Putamen (tissue), 1 donor: ENCODE measurements at regions not wholly inside any gene's neighbourhood (a gene's known extent, or its start where the extent isn't known, plus 50 kb on each side); places are given as distances from the start of the nearest gene placed in this dataset.
"Not testable (repeated sequence)": the region's sequence is repeated elsewhere in the genome, so short reads cannot be mapped to it uniquely, and the experiment has no call there.

Experiments used
- DNase-seq: peaks from one replicate; pipeline ENCODE4 v3.0.0-alpha.2; 2016; ENCODE audit warnings: low spot score

DNA sequence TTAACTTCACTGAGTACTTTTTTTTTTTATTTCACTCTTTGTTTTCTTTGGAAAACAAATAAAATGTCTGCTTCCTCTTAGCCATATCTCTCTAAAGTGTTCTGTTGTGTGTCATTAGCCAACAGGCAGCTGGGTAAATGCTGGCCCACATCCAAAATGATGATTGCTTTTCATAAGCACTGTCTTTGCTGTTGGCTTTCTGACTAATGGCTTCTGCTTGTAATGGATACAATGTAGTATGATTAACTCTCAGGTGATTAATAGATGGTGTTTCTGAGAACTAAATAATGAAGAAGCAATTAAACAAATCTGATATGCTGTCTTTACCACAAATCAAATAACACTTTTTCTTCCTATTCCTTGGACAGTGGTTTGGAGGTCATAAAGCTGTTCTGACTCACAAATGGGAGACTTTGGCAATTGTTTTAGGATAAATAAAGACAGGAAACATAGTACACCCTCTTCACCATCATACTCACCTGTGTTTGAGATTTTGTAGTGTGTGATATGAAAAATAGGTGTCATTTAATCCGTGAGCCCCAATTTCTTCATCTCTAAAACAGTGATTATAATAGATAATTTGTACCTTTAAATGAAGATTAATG is 888.4 kb downstream of the TSN start:
- DNase-seq = no peak

- no peak for DNase-seq
Measured at GRCh38 chr2:122651236-122651635, 895.8 kb downstream of the TSN start.

- no peak for DNase-seq
Measured at GRCh38 chr2:122651780-122652179, 896.3 kb downstream of the TSN start.

GRCh38 chr2:122652670-122653069 is 897.2 kb downstream of the TSN start:
- DNase-seq = no peak

DNA sequence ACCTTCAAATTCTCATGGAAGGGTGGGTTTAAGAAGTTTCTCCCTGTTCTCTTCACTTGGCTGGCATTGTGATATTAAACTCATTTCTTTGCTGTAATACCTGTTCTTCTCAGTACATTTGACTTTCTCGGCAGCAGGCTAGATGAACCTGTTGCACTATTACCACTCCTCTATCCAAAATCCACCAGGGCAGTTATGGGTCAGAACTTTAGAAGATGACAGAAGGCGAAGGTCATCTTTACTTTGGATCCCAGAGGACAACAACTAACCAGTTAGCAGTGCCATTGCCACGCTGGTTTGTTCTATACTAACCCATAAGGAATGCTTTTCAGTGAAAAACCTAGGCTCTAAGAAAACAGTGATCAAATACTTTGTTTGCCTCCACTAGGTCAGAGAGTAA is 901.0 kb downstream of the TSN start:
- no peak for DNase-seq

DNA sequence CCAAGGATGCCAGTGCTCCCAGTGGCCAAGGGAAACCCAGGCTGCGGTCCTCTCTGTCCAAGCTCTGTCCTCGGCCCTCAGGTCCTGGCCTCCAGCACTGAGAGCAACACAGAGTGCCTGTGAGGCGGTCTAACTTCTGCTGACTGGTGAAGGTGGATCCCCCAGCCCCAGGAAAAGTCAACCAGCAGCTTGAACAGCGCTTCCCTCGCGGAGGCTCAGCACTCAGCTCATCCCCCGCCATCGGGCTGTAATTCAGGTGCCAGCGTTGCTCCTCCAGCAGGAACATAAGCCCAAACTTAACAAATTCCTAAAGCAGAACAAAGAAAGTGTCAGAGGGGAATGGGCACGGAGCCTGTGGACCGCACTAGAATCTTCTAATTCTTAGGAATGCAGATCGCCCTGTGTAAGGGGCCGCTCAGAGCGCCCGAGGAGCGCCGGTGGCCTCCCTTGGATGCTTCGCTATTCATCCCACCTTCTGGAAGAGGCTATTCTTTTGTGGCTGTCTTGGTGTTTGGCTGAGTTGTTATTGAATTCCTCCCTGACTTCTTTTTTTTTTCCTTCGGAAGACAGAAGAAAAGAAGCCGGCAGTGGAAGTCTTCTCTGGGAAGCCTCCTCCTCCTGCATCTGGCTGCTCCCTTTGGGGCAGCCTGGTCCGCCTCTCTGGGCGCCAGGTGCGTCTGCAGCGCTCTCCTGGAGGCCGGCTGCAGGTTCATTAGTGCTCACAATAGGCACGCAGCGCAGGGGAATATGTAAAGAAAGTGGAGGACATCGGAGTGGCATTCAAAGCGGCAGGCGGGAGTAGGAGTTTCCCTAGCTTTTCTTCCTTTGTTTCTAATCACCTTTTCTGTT is 905.6 kb downstream of the TSN start:
- no peak for DNase-seq

DNA sequence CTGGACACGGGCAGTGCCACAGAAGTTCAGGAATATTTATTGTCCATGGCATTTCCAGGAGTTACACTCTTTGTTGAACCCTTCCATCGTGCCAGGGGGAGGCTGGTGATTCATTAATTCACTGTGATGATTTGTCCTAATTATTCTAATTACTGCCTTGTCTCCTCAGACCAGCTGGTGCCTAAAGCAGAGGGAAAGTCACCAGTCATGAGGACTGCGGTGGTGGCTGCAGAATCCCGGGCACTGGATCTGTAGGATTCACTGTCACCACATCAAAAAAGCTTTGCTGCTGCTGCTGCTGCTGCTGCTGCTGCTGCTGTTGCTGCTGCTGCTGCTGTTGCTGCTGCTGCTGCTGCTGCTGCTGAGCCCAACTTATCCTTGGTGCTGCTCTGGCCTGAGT is 908.2 kb downstream of the TSN start:
- DNase-seq = no peak

GRCh38 chr2:122669627-122670026 is 914.2 kb downstream of the TSN start:
- no peak for DNase-seq

DNA sequence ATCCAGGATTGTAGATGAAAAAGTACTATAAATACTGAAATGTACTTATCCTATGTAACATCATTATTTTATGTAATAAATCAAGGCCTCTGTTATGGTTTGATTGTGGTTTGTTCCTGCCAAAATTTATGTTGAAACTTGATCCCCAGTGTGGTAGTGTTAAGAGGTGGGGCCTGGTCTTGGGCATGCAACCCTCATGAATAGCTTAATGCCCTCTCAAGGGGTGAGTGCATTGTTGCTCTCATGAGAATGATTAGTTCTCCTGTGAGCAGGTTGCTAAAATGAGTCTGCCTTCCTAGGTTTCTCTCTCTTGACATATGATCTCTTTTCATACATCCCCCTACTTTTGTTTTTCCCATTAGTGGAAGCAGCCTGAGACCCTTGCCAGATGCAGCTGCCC is 915.4 kb downstream of the TSN start:
- DNase-seq = no peak

DNA sequence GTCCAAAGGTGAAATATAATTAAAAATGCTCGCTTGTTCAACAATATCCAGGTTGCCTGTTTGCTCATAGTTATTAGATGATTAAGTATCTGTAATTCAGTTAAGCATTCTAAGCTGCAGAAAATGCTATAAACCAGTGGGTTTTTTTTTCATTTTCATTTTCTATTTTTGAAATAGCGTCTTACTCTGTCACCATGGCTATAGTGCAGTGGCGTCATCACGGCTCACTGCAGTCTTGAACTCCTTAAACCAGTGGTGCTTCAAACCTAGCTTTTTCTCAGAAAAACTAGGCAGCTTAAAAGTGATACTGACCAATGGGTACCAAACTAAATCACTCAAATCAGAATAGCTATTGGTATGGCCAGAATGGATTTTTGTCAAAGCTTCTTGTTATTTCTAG is 925.2 kb downstream of the TSN start:
- no peak for DNase-seq

DNA sequence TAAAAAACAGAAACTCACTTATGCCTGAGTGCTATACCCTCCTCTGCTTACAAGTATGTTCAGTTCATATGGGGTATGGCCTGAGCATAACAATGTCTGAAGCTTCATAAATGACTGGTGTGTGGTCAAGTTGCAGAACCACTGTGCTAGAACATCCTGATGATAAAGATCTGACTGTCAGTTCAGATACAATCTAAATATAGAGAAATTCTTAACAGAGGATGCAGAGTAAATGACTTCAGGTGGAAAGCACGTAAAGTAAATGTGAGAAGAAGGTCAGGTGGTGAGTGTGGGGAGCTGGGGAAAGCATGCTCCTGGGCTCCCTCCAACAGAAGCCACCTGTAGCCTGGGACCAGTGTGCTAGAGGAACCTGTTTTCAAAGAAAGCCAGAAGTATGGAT is 926.2 kb downstream of the TSN start:
- no peak for DNase-seq

DNA sequence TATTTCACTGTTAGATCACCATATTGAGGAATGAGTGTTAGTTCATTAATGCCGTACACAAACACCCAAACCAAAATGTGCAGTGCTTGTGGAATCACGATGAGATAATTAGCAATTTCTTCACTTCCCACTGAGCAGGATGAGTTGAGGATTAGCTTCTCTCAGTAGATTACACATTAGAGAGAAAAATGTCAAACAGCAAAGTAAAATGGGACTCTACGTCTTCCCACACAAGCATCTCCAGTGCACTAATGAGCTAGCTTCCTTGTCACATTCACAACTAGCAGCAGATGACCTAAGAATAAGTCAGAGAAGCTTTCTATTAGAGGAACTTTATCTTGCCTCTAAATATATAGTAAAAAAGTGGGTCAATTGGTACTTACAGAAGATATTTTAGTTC is 926.9 kb downstream of the TSN start:
- DNase-seq = peak; percentile 41

DNA sequence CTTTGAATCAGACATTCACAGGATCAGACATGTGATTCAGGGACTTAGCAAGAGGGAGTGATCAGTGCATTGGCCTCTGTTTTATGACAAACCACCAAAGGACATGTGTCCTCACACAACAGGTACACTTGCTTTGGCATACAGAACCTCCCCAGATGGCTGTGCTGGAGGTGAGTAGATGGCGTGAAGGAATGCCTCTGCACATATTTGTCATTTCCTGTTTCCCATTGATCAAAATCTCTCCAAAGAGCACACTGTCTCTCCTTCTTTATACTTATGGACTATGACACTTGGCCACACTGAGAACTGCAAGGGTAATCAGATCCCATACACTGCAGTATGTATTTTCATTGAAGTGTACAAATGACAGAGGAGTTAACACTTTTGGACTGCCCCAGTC is 927.6 kb downstream of the TSN start:
- DNase-seq = no peak

DNA sequence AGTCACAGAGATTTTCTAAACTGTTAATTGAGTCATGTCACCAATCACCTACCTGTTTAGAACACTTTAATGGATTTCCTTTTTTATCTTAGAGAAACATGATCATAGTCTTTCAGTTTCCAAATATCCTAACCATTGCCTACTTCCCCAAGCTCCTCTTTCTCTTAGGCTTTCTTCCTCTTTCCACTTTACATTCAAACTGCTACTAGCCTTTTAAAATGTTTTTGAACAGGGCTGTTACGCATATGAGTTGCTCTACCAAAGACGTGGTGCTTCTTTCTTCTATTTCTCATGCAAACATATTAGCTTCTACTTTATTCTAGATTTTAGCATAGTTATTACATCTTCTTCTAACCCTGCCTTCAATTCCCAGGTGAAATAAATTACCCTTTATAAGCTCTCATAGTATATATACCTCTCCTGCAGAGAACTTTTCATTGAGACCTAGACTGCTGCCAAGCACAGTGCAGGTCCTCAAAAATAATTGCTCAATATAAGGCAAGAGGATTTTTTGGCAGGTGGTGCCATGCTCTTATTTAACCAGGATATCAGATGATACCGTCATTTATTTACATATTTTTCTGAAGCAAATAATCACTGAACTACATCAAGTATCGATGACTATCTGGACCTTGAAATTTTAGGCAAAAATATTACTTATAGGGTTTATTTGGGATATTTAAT is 937.1 kb downstream of the TSN start:
- no peak for DNase-seq

DNA sequence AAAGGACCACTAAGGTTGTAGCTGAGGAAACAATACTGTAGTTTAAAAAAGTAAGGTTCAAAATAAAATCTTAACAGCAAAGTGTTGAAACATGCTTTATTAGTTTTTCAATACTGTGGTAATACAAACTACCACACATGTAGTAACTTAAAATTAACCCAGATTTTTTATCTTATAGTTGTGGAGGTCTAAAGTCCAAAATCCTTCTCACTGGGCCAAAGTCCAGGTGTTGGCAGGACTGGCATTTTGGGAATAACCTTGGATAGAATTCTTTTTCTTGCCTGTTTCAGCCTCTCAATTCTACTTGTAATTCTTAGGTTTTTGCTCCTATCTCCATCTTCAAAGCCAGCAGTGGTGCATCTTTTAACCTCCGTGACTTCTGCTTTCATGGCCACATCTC is 942.0 kb downstream of the TSN start:
- DNase-seq = no peak

DNA sequence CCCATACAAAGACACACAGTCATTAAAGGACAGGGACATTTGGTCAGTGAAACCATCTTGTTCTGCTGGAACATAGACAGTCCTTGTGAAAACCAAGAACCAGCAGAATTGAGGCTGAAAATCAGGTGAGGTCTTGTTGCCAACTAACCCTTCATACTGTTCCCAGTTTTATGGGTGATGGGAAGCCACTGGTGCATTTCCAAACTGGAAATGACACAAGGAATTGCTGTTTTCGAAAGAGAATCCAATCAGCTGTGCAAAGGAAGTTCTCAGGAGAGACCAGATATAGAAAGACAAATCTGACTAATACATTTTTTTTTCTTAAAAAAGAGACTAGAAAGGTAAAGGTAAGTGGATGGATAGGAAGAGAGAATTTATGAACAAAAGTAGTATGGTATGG is 948.2 kb downstream of the TSN start:
- no peak for DNase-seq

GRCh38 chr2:122704109-122704563 is 948.7 kb downstream of the TSN start:
- no peak for DNase-seq

DNA sequence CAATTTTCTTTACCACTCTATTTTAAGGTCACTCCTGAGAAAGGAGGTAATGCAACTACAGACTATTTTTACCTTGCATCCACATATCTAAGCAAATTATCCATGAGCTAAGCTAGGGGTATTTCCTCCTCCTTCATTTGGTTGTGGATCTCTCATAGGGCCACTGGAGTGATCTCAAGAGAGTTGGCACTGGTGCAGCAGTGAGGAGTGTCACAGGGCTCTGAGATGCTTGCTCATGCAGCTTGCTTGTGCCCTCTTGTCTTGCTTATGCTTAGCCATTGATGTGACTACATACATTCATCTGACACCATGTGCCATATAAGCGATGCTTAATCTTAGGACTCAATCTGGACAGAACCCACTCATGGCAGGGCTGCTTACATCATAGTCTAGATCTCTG is 950.3 kb downstream of the TSN start:
- DNase-seq = no peak

GRCh38 chr2:122706757-122707223 is 951.3 kb downstream of the TSN start:
- no peak for DNase-seq

- DNase-seq = no peak
Measured at GRCh38 chr2:122707224-122707824, 951.9 kb downstream of the TSN start.

- no peak for DNase-seq
Measured at GRCh38 chr2:122710049-122710448, 954.6 kb downstream of the TSN start.

DNA sequence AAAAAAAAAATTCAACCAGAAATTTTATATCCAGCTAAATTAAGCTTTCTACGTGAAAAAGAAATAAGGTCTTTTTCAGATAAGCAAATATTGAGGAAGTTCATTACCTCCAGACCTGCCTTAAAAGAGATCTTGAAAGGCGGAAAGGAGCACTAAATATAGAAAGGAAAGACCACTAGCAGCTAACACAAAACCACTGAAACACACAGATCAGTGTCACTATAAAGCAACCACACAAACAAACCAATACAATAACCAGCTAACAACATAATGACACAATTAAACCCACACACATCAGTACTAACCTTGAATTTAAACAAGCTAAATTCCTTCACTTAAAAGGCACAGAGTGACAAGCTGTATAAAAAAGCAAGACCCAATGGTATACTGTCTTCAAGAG is 958.3 kb downstream of the TSN start:
- DNase-seq = no peak

GRCh38 chr2:122720822-122721221 is 965.4 kb downstream of the TSN start:
- not testable (repeated sequence) for DNase-seq
